ENCODE measurements at regions not wholly inside any gene's neighbourhood (a gene's known extent, or its start where the extent isn't known, plus 50 kb on each side); places are given as distances from the start of the nearest gene placed in this dataset.

DNA sequence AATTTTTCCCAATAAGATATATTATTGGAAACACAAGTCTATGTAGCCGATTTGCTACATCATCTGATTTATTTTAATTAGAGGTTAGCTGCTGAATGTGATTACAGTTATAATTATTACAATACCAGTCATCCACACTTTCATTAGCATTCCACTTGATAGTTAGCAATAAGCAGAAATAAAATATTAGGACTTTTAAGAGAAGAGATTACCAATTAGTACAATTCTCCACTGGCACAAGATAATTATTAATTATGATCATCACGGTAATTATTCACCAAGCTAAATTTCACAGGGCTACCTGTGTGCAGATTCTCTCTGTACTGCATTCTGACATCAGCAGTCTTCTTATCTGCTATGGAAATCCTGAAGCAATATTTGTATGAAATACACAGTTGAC is 474.7 kb downstream of the TLE4 start:
- TF ChIP-seq, protein P1, sequence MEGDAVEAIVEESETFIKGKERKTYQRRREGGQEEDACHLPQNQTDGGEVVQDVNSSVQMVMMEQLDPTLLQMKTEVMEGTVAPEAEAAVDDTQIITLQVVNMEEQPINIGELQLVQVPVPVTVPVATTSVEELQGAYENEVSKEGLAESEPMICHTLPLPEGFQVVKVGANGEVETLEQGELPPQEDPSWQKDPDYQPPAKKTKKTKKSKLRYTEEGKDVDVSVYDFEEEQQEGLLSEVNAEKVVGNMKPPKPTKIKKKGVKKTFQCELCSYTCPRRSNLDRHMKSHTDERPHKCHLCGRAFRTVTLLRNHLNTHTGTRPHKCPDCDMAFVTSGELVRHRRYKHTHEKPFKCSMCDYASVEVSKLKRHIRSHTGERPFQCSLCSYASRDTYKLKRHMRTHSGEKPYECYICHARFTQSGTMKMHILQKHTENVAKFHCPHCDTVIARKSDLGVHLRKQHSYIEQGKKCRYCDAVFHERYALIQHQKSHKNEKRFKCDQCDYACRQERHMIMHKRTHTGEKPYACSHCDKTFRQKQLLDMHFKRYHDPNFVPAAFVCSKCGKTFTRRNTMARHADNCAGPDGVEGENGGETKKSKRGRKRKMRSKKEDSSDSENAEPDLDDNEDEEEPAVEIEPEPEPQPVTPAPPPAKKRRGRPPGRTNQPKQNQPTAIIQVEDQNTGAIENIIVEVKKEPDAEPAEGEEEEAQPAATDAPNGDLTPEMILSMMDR (conservative IDR thresholded peaks at IDR 0.05 in 1 of 2, IDR thresholded peaks at IDR 0.05 in 1 of 2; ENCODE audit: extremely low read depth in 1 of 2, insufficient read depth in 1 of 2, low read depth in 1 of 2, low read length in 2 of 2) = no peak
- TF ChIP-seq EZH2 (IDR thresholded peaks at IDR 0.05; ENCODE audit: borderline replicate concordance, low read length) = no peak

All from mammary epithelial cell (primary cell).